GM12873 (cell line): ENCODE measurements at regions not wholly inside any gene's neighbourhood (a gene's known extent, or its start where the extent isn't known, plus 50 kb on each side); places are given as distances from the start of the nearest gene placed in this dataset.

ENCODE experiments used
- CTCF ChIP-seq: IDR thresholded peaks from 2 replicates; pipeline ENCODE4 v1.5.1; 2012; ENCODE audit warnings: low read depth, mild to moderate bottlenecking, moderate library complexity, low read length, control low read depth; ENCODE audit not compliant: insufficient read depth; ENCODE audit errors: missing control alignments

- no peak for TF ChIP-seq CTCF
Observed at GRCh38 chr4:126794363-126794762, 838.4 kb upstream of the INTU start.

DNA sequence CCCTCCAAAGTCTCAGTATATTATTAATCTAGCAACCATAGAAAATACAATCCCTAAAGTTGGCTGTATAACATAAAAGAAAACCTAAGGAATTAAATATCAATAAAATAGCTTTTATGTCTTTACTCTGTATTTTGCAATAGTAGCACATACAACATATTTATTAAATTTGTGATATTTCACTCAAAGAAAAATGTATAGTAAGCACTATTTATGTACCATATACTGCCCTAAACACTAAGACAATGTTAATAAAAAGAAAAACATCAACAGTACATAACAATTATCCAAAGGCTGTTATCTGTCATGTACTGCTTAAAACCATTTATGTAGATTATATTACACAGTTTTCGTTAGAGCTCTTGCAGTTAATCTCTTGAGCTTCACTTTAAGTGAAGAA, 834.5 kb upstream of the INTU start:
- TF ChIP-seq CTCF: no peak

GRCh38 chr4:126799416-126799815, 833.3 kb upstream of the INTU start:
- no peak for TF ChIP-seq CTCF

- TF ChIP-seq CTCF: no peak
Observed at GRCh38 chr4:126799971-126800574, 832.7 kb upstream of the INTU start.

DNA sequence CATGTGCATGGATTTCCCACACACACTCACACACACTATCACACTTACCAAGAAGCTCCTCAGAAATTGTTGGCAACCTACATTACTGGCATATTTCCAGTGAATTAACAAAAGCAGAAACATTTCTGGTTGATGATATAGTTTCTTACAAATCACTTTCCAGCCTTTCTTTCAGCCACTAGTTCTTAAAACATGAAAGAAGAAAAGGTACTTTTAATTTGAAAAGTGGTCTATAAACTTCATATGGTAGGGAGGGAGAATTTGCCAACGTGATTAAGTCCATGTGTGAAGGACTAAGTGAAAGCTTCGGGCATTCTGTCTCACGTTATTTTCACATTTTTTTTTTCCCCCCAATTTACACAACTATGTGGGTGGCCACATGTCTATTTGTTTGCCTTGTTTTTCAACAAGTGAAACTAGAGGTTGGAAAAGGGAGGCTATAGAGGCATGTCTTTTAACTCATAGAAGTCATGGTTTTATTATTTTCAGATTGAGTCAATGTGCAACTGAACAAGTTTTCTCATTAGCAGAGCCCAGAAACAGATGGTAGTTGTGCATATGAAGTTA, 832.1 kb upstream of the INTU start:
- no peak for TF ChIP-seq CTCF

DNA sequence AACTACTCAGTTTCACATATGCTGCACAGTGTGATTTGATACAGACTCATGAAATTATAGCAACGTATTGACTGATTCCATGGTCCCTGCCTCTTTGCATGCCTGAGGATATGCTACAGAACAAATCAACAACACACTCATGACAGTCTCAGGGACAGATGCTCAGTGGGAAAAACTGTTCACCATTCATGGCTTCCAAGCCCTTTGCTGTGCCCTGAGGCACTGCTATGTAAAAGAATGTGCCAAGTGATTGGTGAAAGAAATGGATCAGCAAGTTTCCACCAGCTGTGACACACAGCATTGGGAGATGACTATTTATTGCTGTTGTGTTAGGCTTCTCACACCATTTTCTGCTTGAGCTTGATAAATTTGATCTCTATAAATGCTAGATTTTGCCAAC, 825.6 kb upstream of the INTU start:
- TF ChIP-seq CTCF: no peak

DNA sequence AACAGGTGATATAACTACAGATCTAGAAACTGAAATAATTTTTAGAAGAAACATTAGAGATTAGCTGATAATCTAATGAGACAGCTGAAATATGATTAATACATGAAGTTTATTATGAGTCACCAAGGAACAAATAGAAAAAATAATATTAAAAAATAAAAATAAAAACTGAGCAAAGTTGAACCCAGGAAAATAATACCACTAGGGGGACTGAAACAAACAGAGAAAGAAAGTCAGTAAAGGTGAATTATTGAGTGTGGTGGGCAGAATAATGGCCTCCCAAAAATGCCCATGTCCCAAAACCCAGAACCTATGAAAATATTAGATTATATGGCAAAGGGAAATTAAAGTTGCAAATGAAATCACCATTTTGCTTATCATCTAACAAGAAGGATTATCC, 820.7 kb upstream of the INTU start:
- no peak for TF ChIP-seq CTCF
